HFFc6 (cell line): ENCODE measurements at regions not wholly inside any gene's neighbourhood (a gene's known extent, or its start where the extent isn't known, plus 50 kb on each side); places are given as distances from the start of the nearest gene placed in this dataset.

ENCODE experiments used
- DNase-seq: peaks from one replicate; pipeline ENCODE4 v3.0.0-alpha.2; 2018
- H3K27ac Mint-ChIP-seq: 2 replicates; pipeline ENCODE4 v1.8.0; 2020; ENCODE audit warnings: mild to moderate bottlenecking, mixed read lengths
- H3K27me3 Mint-ChIP-seq: 2 replicates; pipeline ENCODE4 v1.8.0; 2021; ENCODE audit warnings: mild to moderate bottlenecking, moderate library complexity, mixed read lengths; ENCODE audit not compliant: insufficient read depth
- H3K36me3 Mint-ChIP-seq: 2 replicates; pipeline ENCODE4 v1.8.0; 2021; ENCODE audit warnings: low read depth, mixed read lengths
- H3K4me1 Mint-ChIP-seq: 2 replicates; pipeline ENCODE4 v1.8.0; 2020; ENCODE audit warnings: low read depth, mixed read lengths
- H3K4me3 Mint-ChIP-seq: 2 replicates; pipeline ENCODE4 v1.8.0; 2020; ENCODE audit warnings: mild to moderate bottlenecking, moderate library complexity, mixed read lengths
- H3K9me3 Mint-ChIP-seq: 2 replicates; pipeline ENCODE4 v1.8.0; 2020; ENCODE audit warnings: mild to moderate bottlenecking, mixed read lengths
- TF ChIP-seq, protein P1 (sequence below): fragments of 200-600 bp; sonication (generic); IDR thresholded peaks from 2 replicates; pipeline ENCODE4 v1.5.0; 2021; ENCODE audit warnings: antibody characterized with exemption, mild to moderate bottlenecking

DNA sequence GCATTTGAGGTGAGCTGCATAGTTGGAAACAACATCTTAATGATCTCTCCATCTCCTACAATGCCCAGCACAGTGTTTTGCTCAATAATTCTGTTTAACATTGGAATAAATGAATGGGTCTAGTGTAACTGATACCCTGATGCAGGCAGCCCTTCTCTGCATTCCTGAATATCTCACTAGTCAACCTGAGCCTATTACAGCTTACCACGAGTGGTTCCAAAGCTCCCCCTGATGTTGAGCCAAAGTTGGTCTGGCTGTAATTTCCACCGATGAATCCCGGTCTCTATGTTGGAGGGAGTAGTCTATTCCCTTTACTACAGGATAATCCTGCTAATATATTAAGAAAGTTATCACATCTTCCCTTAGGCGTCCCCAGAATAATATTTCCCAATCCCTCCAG, 63.8 kb downstream of the ZBTB18 start:
- Mint-ChIP-seq H3K9me3 (no peaks in the 10 kb centered on the region), H3K4me3 (no peak overlapping the region), H3K36me3 (peaks cover 6% of the 10 kb centered on the region; the same call in 1 of the 2 replicates), H3K4me1 (peaks cover 66% of the 10 kb centered on the region), H3K27me3 (peaks cover under 1% of the 10 kb centered on the region), H3K27ac (no peak overlapping the region; the same call in 1 of the 2 replicates)
- DNase-seq = no peak
- TF ChIP-seq, protein P1, sequence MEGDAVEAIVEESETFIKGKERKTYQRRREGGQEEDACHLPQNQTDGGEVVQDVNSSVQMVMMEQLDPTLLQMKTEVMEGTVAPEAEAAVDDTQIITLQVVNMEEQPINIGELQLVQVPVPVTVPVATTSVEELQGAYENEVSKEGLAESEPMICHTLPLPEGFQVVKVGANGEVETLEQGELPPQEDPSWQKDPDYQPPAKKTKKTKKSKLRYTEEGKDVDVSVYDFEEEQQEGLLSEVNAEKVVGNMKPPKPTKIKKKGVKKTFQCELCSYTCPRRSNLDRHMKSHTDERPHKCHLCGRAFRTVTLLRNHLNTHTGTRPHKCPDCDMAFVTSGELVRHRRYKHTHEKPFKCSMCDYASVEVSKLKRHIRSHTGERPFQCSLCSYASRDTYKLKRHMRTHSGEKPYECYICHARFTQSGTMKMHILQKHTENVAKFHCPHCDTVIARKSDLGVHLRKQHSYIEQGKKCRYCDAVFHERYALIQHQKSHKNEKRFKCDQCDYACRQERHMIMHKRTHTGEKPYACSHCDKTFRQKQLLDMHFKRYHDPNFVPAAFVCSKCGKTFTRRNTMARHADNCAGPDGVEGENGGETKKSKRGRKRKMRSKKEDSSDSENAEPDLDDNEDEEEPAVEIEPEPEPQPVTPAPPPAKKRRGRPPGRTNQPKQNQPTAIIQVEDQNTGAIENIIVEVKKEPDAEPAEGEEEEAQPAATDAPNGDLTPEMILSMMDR = no peak

DNA sequence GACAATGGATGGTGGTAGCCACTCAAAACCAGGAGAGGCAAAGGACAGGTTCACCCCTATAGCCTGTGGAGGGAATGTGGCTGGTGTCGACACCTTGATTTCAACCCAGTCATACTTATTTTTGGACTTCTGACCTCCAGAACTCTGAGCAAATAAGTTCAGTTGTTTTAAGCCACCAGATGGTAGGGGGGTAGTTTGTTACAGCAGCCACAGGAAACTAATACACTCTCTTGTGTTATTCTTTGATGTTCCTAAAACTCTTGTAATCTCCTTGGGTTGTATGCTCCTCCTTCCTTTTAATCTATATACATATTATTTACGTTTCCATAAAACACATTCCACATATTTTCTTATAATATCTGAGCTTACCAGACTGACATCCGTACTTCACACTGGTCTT, 65.9 kb downstream of the ZBTB18 start:
- H3K27me3 Mint-ChIP-seq = peaks cover 3% of the 10 kb centered on the region
- H3K4me3 Mint-ChIP-seq = no peak overlapping the region
- H3K4me1 Mint-ChIP-seq = peaks cover 58% of the 10 kb centered on the region
- no peak overlapping the region for H3K27ac Mint-ChIP-seq
- TF ChIP-seq, protein P1 = no peak
- H3K36me3 Mint-ChIP-seq = peaks cover 5% of the 10 kb centered on the region; the same call in 1 of the 2 replicates
- DNase-seq = no peak
- H3K9me3 Mint-ChIP-seq = no peaks in the 10 kb centered on the region

DNA sequence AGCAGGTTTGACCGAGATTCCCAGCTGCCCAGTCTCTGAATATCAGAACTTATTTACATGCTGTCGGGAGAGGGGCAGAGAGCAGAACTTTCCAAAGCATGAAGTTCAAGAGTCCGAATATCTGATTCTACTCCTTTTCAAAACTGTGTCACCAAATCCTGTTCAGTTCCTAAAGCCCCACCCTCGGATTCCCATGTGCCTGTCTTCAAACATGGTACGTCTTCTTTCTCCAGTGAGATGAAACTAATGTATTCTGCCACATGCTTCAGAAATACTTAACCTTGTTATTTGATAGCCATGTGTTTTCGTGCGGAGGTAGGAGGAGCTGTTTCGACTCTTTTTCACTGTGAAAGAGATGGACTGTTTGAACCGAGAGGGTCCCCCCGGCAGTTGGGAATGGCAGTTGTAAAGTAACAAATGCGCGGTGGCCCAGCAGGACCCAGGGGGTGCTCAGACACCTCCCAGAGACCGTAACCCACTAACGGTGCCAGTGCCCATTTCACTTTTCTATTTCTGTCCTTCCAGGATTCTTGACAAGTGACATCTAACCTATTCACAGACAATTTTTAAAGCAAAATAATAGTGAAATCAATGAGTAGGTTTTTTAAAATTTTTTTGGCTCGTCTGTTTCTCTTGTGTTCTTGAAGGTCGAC, 67.2 kb downstream of the ZBTB18 start:
- peaks cover 3% of the 10 kb centered on the region for H3K27me3 Mint-ChIP-seq
- H3K4me3 Mint-ChIP-seq = no peak overlapping the region
- DNase-seq = no peak
- H3K4me1 Mint-ChIP-seq = peaks cover 45% of the 10 kb centered on the region
- TF ChIP-seq, protein P1 = no peak
- H3K36me3 Mint-ChIP-seq = peaks cover 5% of the 10 kb centered on the region; the same call in 1 of the 2 replicates
- no peaks in the 10 kb centered on the region for H3K9me3 Mint-ChIP-seq
- no peak overlapping the region for H3K27ac Mint-ChIP-seq

DNA sequence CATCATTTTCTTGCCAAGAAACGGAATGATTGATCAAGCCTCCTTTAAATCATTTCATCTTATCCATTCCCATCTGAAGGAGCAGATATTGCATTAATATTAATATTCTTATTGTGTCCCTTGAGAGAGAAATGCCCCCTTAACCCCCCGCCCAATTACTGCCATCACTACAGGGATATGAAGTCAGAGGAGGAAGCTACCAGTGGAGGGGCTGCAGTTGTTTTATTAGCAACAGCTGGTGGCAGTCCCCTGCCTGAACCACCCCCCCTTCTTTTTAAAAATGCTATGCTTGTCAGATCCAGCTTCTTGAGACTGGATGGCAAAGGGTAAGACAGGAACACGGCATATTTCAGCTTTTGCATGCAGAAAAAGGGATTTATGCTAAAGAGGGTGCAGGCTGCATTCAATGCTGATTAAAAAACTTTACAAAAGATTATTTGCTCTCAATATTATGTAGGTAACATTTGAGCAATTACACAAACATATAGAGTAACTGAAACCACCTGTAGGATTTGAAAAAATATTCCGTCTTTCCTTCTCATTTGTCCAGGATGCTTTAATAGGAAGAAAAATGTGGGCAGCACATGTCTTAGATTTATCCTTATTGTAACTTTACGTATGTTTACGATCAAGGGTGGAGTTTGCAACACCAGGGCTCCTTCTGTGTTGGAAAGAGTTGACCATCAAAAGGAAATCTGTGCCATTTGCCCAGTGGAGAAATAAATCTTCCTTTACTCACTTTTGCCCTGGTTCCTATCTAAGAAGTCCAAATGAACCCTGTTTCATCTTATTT, 77.7 kb downstream of the ZBTB18 start:
- H3K27me3 Mint-ChIP-seq = peaks cover 3% of the 10 kb centered on the region
- H3K4me3 Mint-ChIP-seq = no peak overlapping the region
- peaks cover 11% of the 10 kb centered on the region for H3K36me3 Mint-ChIP-seq
- DNase-seq = no peak
- H3K4me1 Mint-ChIP-seq = no peaks in the 10 kb centered on the region
- no peak overlapping the region for H3K27ac Mint-ChIP-seq
- H3K9me3 Mint-ChIP-seq = no peaks in the 10 kb centered on the region
- TF ChIP-seq, protein P1 = no peak

DNA sequence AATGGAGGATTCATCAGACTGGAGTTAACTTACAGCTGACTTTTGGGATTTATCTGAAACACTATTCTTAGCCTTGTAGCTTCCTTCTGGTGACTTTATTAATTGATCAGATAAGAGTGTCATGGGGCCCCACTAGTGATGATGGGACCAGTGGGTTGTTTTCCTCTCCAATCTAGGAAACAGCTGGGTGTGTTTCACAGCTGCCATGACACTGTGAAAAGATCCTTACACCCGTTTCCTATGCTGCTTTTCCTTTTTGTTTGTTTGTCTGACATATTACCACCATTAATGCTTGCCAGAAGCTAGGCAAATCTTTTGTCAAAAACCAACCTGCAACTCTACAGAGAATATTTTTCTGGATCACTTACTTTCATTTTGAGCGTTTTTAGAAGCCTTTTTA, 86.2 kb downstream of the ZBTB18 start:
- H3K4me1 Mint-ChIP-seq = peaks cover 10% of the 10 kb centered on the region
- no peak for DNase-seq
- TF ChIP-seq, protein P1 = no peak
- no peaks in the 10 kb centered on the region for H3K9me3 Mint-ChIP-seq
- no peak overlapping the region for H3K4me3 Mint-ChIP-seq
- no peak overlapping the region for H3K27ac Mint-ChIP-seq
- H3K27me3 Mint-ChIP-seq = peaks cover 1% of the 10 kb centered on the region; the same call in 1 of the 2 replicates
- H3K36me3 Mint-ChIP-seq = no peaks in the 10 kb centered on the region
